ENCODE measurements at regions not wholly inside any gene's neighbourhood (a gene's known extent, or its start where the extent isn't known, plus 50 kb on each side); places are given as distances from the start of the nearest gene placed in this dataset.

- no peak overlapping the region for H2BK12ac ChIP-seq (ENCODE audit: low read length)
- H3K4me3 ChIP-seq (ENCODE audit: low read depth, low read length): no peak overlapping the region
- no peak overlapping the region for H3K14ac ChIP-seq (ENCODE audit: low read length)
- DNase-seq: no peak
- no peaks in the 10 kb centered on the region for H3K79me2 ChIP-seq (ENCODE audit: control insufficient read depth, insufficient read depth, low read length, poor library complexity)
- no peak overlapping the region for H2BK120ac ChIP-seq (ENCODE audit: insufficient read depth, low read length, poor library complexity)
- no peak overlapping the region for H3K23ac ChIP-seq (ENCODE audit: low read length)
- no peak overlapping the region for H2AK5ac ChIP-seq (ENCODE audit: low read length)
- no peak overlapping the region for H4K8ac ChIP-seq (ENCODE audit: low read depth, low read length)
- no peak overlapping the region for H3K27ac ChIP-seq (ENCODE audit: low read depth, low read length)
- no peak overlapping the region for H3K4ac ChIP-seq (ENCODE audit: low read depth, low read length)
- no peaks in the 10 kb centered on the region for H3K36me3 ChIP-seq (ENCODE audit: control insufficient read depth in 1 of 2, insufficient read depth in 2 of 2, low read length in 2 of 2)
- no peaks in the 10 kb centered on the region for H3K79me1 ChIP-seq (ENCODE audit: low read length)
- no peak overlapping the region for H2AFZ ChIP-seq (ENCODE audit: insufficient read depth, low read length, poor library complexity)
- peaks cover 3 to 9% of the 10 kb centered on the region in 2 experiments for H3K4me1 ChIP-seq (ENCODE audit: control insufficient read depth in 1 of 2, insufficient read depth in 2 of 2, low read length in 2 of 2)
- H3K27me3 ChIP-seq (ENCODE audit: insufficient read depth, low read length): no peaks in the 10 kb centered on the region
- WGBS (ENCODE audit: extremely low coverage, insufficient coverage, insufficient read length): no CpG with 5 or more reads among the region's 6 CpGs
- H3K9ac ChIP-seq (ENCODE audit: low read length): no peak overlapping the region
- no peak overlapping the region for H3K18ac ChIP-seq (ENCODE audit: low read length)
- H3K9me3 ChIP-seq (ENCODE audit: insufficient read depth, low read depth, low read length): peaks cover 1% of the 10 kb centered on the region
- H3K4me2 ChIP-seq (ENCODE audit: low read length): no peak overlapping the region
- H4K91ac ChIP-seq (ENCODE audit: low read depth, low read length): no peak overlapping the region
- no peak overlapping the region for H2BK5ac ChIP-seq (ENCODE audit: low read depth, low read length, poor library complexity)
- H4K12ac ChIP-seq (ENCODE audit: low read depth, low read length): no peak overlapping the region
Measured at GRCh38 chr2:765369-765768, 88.2 kb upstream of the TMEM18 start.

- Histone ChIP-seq H3K4me3 (ENCODE audit: low read depth, low read length) (no peak overlapping the region), H2AFZ (ENCODE audit: insufficient read depth, low read length, poor library complexity) (no peak overlapping the region), H2BK5ac (ENCODE audit: low read depth, low read length, poor library complexity) (no peak overlapping the region), H3K79me2 (ENCODE audit: control insufficient read depth, insufficient read depth, low read length, poor library complexity) (no peaks in the 10 kb centered on the region), H3K9ac (ENCODE audit: low read length) (no peak overlapping the region), H3K18ac (ENCODE audit: low read length) (no peak overlapping the region), H3K14ac (ENCODE audit: low read length) (no peak overlapping the region), H4K8ac (ENCODE audit: low read depth, low read length) (no peak overlapping the region), H4K12ac (ENCODE audit: low read depth, low read length) (no peak overlapping the region), H3K79me1 (ENCODE audit: low read length) (no peaks in the 10 kb centered on the region), H3K4me1 (ENCODE audit: control insufficient read depth in 1 of 2, insufficient read depth in 2 of 2, low read length in 2 of 2) (peaks cover 3 to 9% of the 10 kb centered on the region in 2 experiments), H3K4me2 (ENCODE audit: low read length) (no peak overlapping the region), H2BK12ac (ENCODE audit: low read length) (no peak overlapping the region), H2BK120ac (ENCODE audit: insufficient read depth, low read length, poor library complexity) (no peak overlapping the region), H3K4ac (ENCODE audit: low read depth, low read length) (no peak overlapping the region), H4K91ac (ENCODE audit: low read depth, low read length) (no peak overlapping the region), H3K27me3 (ENCODE audit: insufficient read depth, low read length) (no peaks in the 10 kb centered on the region), H3K23ac (ENCODE audit: low read length) (no peak overlapping the region), H3K27ac (ENCODE audit: low read depth, low read length) (no peak overlapping the region), H3K9me3 (ENCODE audit: insufficient read depth, low read depth, low read length) (peaks cover 1% of the 10 kb centered on the region), H2AK5ac (ENCODE audit: low read length) (no peak overlapping the region), H3K36me3 (ENCODE audit: control insufficient read depth in 1 of 2, insufficient read depth in 2 of 2, low read length in 2 of 2) (no peaks in the 10 kb centered on the region)
- WGBS (ENCODE audit: extremely low coverage, insufficient coverage, insufficient read length): no CpG with 5 or more reads among the region's 16 CpGs
- peak; percentile 43 to 65 for DNase-seq
Measured at GRCh38 chr2:763766-764525, 86.7 kb upstream of the TMEM18 start.

GRCh38 chr2:762646-763045 is 85.4 kb upstream of the TMEM18 start:
- Histone ChIP-seq H3K27me3 (ENCODE audit: insufficient read depth, low read length) (no peaks in the 10 kb centered on the region), H4K8ac (ENCODE audit: low read depth, low read length) (no peak overlapping the region)
- WGBS (ENCODE audit: extremely low coverage, insufficient coverage, insufficient read length): no CpG with 5 or more reads among the region's 4 CpGs

GRCh38 chr2:761384-761783 is 84.2 kb upstream of the TMEM18 start:
- Histone ChIP-seq H3K4me1 (ENCODE audit: control insufficient read depth in 1 of 2, insufficient read depth in 2 of 2, low read length in 2 of 2) (peaks cover 3 to 9% of the 10 kb centered on the region in 2 experiments), H4K12ac (ENCODE audit: low read depth, low read length) (no peak overlapping the region), H3K14ac (ENCODE audit: low read length) (no peak overlapping the region), H3K23ac (ENCODE audit: low read length) (no peak overlapping the region), H3K18ac (ENCODE audit: low read length) (no peak overlapping the region), H3K36me3 (ENCODE audit: control insufficient read depth in 1 of 2, insufficient read depth in 2 of 2, low read length in 2 of 2) (no peaks in the 10 kb centered on the region), H3K4me2 (ENCODE audit: low read length) (no peak overlapping the region), H3K79me1 (ENCODE audit: low read length) (no peaks in the 10 kb centered on the region), H4K8ac (ENCODE audit: low read depth, low read length) (no peak overlapping the region), H3K4ac (ENCODE audit: low read depth, low read length) (no peak overlapping the region), H2AFZ (ENCODE audit: insufficient read depth, low read length, poor library complexity) (no peak overlapping the region), H2AK5ac (ENCODE audit: low read length) (no peak overlapping the region), H3K4me3 (ENCODE audit: low read depth, low read length) (no peak overlapping the region), H3K27ac (ENCODE audit: low read depth, low read length) (no peak overlapping the region), H2BK5ac (ENCODE audit: low read depth, low read length, poor library complexity) (no peak overlapping the region), H4K91ac (ENCODE audit: low read depth, low read length) (no peak overlapping the region), H2BK12ac (ENCODE audit: low read length) (no peak overlapping the region), H3K9me3 (ENCODE audit: insufficient read depth, low read depth, low read length) (peaks cover 1% of the 10 kb centered on the region), H3K79me2 (ENCODE audit: control insufficient read depth, insufficient read depth, low read length, poor library complexity) (no peaks in the 10 kb centered on the region), H2BK120ac (ENCODE audit: insufficient read depth, low read length, poor library complexity) (no peak overlapping the region), H3K27me3 (ENCODE audit: insufficient read depth, low read length) (no peaks in the 10 kb centered on the region), H3K9ac (ENCODE audit: low read length) (no peak overlapping the region)
- DNase-seq: no peak
- WGBS (ENCODE audit: extremely low coverage, insufficient coverage, insufficient read length): no CpG with 5 or more reads among the region's 6 CpGs

More at GRCh38 chr2:762646-763045, 85.4 kb upstream of the TMEM18 start:
- H3K9me3 ChIP-seq (ENCODE audit: insufficient read depth, low read depth, low read length): peaks cover 1% of the 10 kb centered on the region
- no peak overlapping the region for H3K4ac ChIP-seq (ENCODE audit: low read depth, low read length)
- H2BK5ac ChIP-seq (ENCODE audit: low read depth, low read length, poor library complexity): no peak overlapping the region
- H4K12ac ChIP-seq (ENCODE audit: low read depth, low read length): no peak overlapping the region
- no peak overlapping the region for H3K27ac ChIP-seq (ENCODE audit: low read depth, low read length)
- no peak overlapping the region for H3K14ac ChIP-seq (ENCODE audit: low read length)
- no peak overlapping the region for H3K4me2 ChIP-seq (ENCODE audit: low read length)
- H2AK5ac ChIP-seq (ENCODE audit: low read length): no peak overlapping the region
- no peak overlapping the region for H3K18ac ChIP-seq (ENCODE audit: low read length)
- H3K4me1 ChIP-seq (ENCODE audit: control insufficient read depth in 1 of 2, insufficient read depth in 2 of 2, low read length in 2 of 2): peaks cover 3 to 9% of the 10 kb centered on the region in 2 experiments
- no peak overlapping the region for H3K23ac ChIP-seq (ENCODE audit: low read length)
- H2BK120ac ChIP-seq (ENCODE audit: insufficient read depth, low read length, poor library complexity): no peak overlapping the region
- no peak overlapping the region for H3K4me3 ChIP-seq (ENCODE audit: low read depth, low read length)
- no peak overlapping the region for H4K91ac ChIP-seq (ENCODE audit: low read depth, low read length)
- H3K9ac ChIP-seq (ENCODE audit: low read length): no peak overlapping the region
- DNase-seq: no peak
- H3K36me3 ChIP-seq (ENCODE audit: control insufficient read depth in 1 of 2, insufficient read depth in 2 of 2, low read length in 2 of 2): no peaks in the 10 kb centered on the region
- no peaks in the 10 kb centered on the region for H3K79me1 ChIP-seq (ENCODE audit: low read length)
- H2BK12ac ChIP-seq (ENCODE audit: low read length): no peak overlapping the region
- H3K79me2 ChIP-seq (ENCODE audit: control insufficient read depth, insufficient read depth, low read length, poor library complexity): no peaks in the 10 kb centered on the region
- H2AFZ ChIP-seq (ENCODE audit: insufficient read depth, low read length, poor library complexity): no peak overlapping the region

Measured in trophoblast cell (in vitro differentiated cells and primary cell).